HEK293 (cell line): ENCODE measurements at regions not wholly inside any gene's neighbourhood (a gene's known extent, or its start where the extent isn't known, plus 50 kb on each side); places are given as distances from the start of the nearest gene placed in this dataset.

ENCODE experiments used
- CTCF ChIA-PET: fragments of 350-600 bp; formaldehyde crosslinking; extraction: SDS; loops from one replicate; lab custom pipeline; 2021; ENCODE audit warnings: antibody characterized with exemption; lab: Yijun Ruan, JAX
- POLR2A ChIA-PET: fragments of 300-600 bp; formaldehyde crosslinking; extraction: SDS; loops from one replicate; lab custom pipeline; 2020; ENCODE audit warnings: antibody characterized with exemption, inconsistent platforms; lab: Yijun Ruan, JAX
- H3K27ac ChIP-seq: fragments of 200-500 bp; sonication (Bioruptor generic); 2 replicates; pipeline ENCODE4 v1.5.1; 2014; ENCODE audit warnings: low read depth, low read length, control low read depth, inconsistent platforms; ENCODE audit errors: extremely low read depth
- H3K36me3 ChIP-seq, 2 experiments: fragments of 200-500 bp in 1 of 2; sonication (Bioruptor generic) in 1 of 2; 1 replicate in 1 of 2; 2 replicates in 1 of 2; pipeline ENCODE4 v1.5.1; 2014 to 2017; ENCODE audit warnings: inconsistent platforms in 2 of 2, low read length in 2 of 2; ENCODE audit not compliant: control insufficient read depth in 2 of 2, insufficient read depth in 1 of 2
- H3K4me1 ChIP-seq: fragments of 200-500 bp; sonication (Bioruptor generic); 2 replicates; pipeline ENCODE4 v1.5.1; 2014; ENCODE audit warnings: mild to moderate bottlenecking, low read length, inconsistent platforms; ENCODE audit not compliant: control insufficient read depth, insufficient read depth
- H3K4me3 ChIP-seq: 2 replicates; pipeline ENCODE4 v1.5.1; 2011; ENCODE audit warnings: low read depth, mild to moderate bottlenecking, control low read depth, low read length, moderate library complexity
- H3K9me3 ChIP-seq: fragments of 200-500 bp; sonication (Bioruptor generic); 2 replicates; pipeline ENCODE4 v1.5.1; 2014; ENCODE audit warnings: low read depth, low read length, inconsistent platforms; ENCODE audit not compliant: control insufficient read depth, insufficient read depth
- BCL11B ChIP-seq: fragments of 450-650 bp; formaldehyde crosslinking; IDR thresholded peaks from 2 replicates; pipeline ENCODE4 v1.5.1; 2016; ENCODE audit warnings: low read depth, missing biosample characterization, missing genetic modification characterization
- KLF8 ChIP-seq: fragments of 450-650 bp; formaldehyde crosslinking; IDR thresholded peaks from 2 replicates; pipeline ENCODE4 v1.5.1; 2016; ENCODE audit warnings: missing biosample characterization, missing genetic modification characterization
- PBX3 ChIP-seq: sonication (generic); formaldehyde crosslinking; IDR thresholded peaks from 2 replicates; pipeline ENCODE4 v1.8.1; 2022; ENCODE audit warnings: mild to moderate bottlenecking, moderate library complexity, missing genetic modification reagents
- REST ChIP-seq: fragments of 450-650 bp; formaldehyde crosslinking; IDR thresholded peaks from 2 replicates; pipeline ENCODE4 v1.5.1; 2016; ENCODE audit warnings: missing biosample characterization, missing genetic modification characterization
- SALL2 ChIP-seq: fragments of 450-650 bp; formaldehyde crosslinking; IDR thresholded peaks from 2 replicates; pipeline ENCODE4 v1.5.0; 2017; ENCODE audit warnings: missing biosample characterization, mild to moderate bottlenecking, missing genetic modification characterization, borderline replicate concordance
- SP3 ChIP-seq: fragments of 450-650 bp; formaldehyde crosslinking; IDR thresholded peaks from 2 replicates; pipeline ENCODE4 v1.5.1; 2016; ENCODE audit warnings: missing biosample characterization, missing genetic modification characterization
- ZBTB7A ChIP-seq: fragments of 450-650 bp; formaldehyde crosslinking; IDR thresholded peaks from 2 replicates; pipeline ENCODE4 v1.5.1; 2016; ENCODE audit warnings: low read depth, missing biosample characterization, missing genetic modification characterization
- ZNF112 ChIP-seq: fragments of 450-650 bp; formaldehyde crosslinking; IDR thresholded peaks from 2 replicates; pipeline ENCODE4 v1.5.0; 2017; ENCODE audit warnings: missing biosample characterization, missing genetic modification characterization
- ZNF132 ChIP-seq: fragments of 450-650 bp; formaldehyde crosslinking; IDR thresholded peaks from 2 replicates; pipeline ENCODE4 v1.5.1; 2017; ENCODE audit warnings: missing biosample characterization, missing genetic modification characterization, borderline replicate concordance
- ZNF133 ChIP-seq: fragments of 450-650 bp; formaldehyde crosslinking; IDR thresholded peaks from 2 replicates; pipeline ENCODE4 v1.5.1; 2016; ENCODE audit warnings: missing biosample characterization, missing genetic modification characterization
- ZNF16 ChIP-seq: fragments of 450-650 bp; formaldehyde crosslinking; IDR thresholded peaks from 2 replicates; pipeline ENCODE4 v1.5.1; 2016; ENCODE audit warnings: low read depth, missing biosample characterization, missing genetic modification characterization
- ZNF221 ChIP-seq: fragments of 450-650 bp; formaldehyde crosslinking; IDR thresholded peaks from 2 replicates; pipeline ENCODE4 v1.5.1; 2017; ENCODE audit warnings: missing biosample characterization, missing genetic modification characterization, borderline replicate concordance
- ZNF362 ChIP-seq: fragments of 450-650 bp; formaldehyde crosslinking; IDR thresholded peaks from 2 replicates; pipeline ENCODE4 v1.5.1; 2016; ENCODE audit warnings: missing biosample characterization, missing genetic modification characterization
- ZNF366 ChIP-seq: fragments of 450-650 bp; formaldehyde crosslinking; conservative IDR thresholded peaks from 2 replicates; pipeline ENCODE4 v1.5.1; 2016; ENCODE audit warnings: missing biosample characterization, missing genetic modification characterization
- ZNF398 ChIP-seq: fragments of 450-650 bp; formaldehyde crosslinking; IDR thresholded peaks from 2 replicates; pipeline ENCODE4 v1.5.1; 2017; ENCODE audit warnings: missing biosample characterization, missing genetic modification characterization
- ZNF426 ChIP-seq: fragments of 450-650 bp; formaldehyde crosslinking; IDR thresholded peaks from 2 replicates; pipeline ENCODE4 v1.5.1; 2017; ENCODE audit warnings: missing biosample characterization, missing genetic modification characterization, mild to moderate bottlenecking, inconsistent platforms, moderate library complexity
- ZNF529 ChIP-seq: fragments of 450-650 bp; formaldehyde crosslinking; IDR thresholded peaks from 2 replicates; pipeline ENCODE4 v1.5.1; 2017; ENCODE audit warnings: missing genetic modification characterization, missing biosample characterization; ENCODE audit not compliant: insufficient replicate concordance
- ZNF549 ChIP-seq: fragments of 450-650 bp; IDR thresholded peaks from 2 replicates; pipeline ENCODE4 v1.5.1; 2018; ENCODE audit warnings: missing biosample characterization, missing genetic modification characterization, mild to moderate bottlenecking, inconsistent platforms, moderate library complexity
- ZNF561 ChIP-seq: fragments of 450-650 bp; IDR thresholded peaks from 2 replicates; pipeline ENCODE4 v1.5.1; 2018; ENCODE audit warnings: missing biosample characterization, missing genetic modification characterization, borderline replicate concordance
- ZNF600 ChIP-seq: fragments of 450-650 bp; formaldehyde crosslinking; IDR thresholded peaks from 2 replicates; pipeline ENCODE4 v1.5.1; 2016; ENCODE audit warnings: missing biosample characterization, missing genetic modification characterization
- ZNF610 ChIP-seq: fragments of 450-650 bp; formaldehyde crosslinking; IDR thresholded peaks from 2 replicates; pipeline ENCODE4 v1.5.1; 2016; ENCODE audit warnings: missing biosample characterization, missing genetic modification characterization, borderline replicate concordance
- ZNF624 ChIP-seq: fragments of 450-650 bp; formaldehyde crosslinking; IDR thresholded peaks from 2 replicates; pipeline ENCODE4 v1.5.1; 2017; ENCODE audit warnings: missing biosample characterization, missing genetic modification characterization
- TF ChIP-seq, protein P1 (sequence below): fragments of 450-650 bp; formaldehyde crosslinking; IDR thresholded peaks from 2 replicates; pipeline ENCODE4 v1.5.1; 2016; ENCODE audit warnings: missing biosample characterization, missing genetic modification characterization
- TF ChIP-seq, protein P2 (sequence below): fragments of 450-650 bp; IDR thresholded peaks from 2 replicates; pipeline ENCODE4 v1.5.1; 2018; ENCODE audit warnings: missing biosample characterization, missing genetic modification characterization

GRCh38 chrX:96004386-96004785 lies 680.3 kb upstream of the DIAPH2 start (continued):
- TF ChIP-seq REST (tag by site-specific recombination) (no peak), BCL11B (tag by site-specific recombination) (no peak), SP3 (no peak), ZNF549 (tag by site-specific recombination) (no peak), ZNF132 (tag by site-specific recombination) (no peak), KLF8 (tag by site-specific recombination) (no peak), ZNF426 (no peak), ZNF221 (no peak), SALL2 (no peak), ZNF624 (tag by site-specific recombination) (no peak), ZNF16 (tag by site-specific recombination) (no peak)

DNA sequence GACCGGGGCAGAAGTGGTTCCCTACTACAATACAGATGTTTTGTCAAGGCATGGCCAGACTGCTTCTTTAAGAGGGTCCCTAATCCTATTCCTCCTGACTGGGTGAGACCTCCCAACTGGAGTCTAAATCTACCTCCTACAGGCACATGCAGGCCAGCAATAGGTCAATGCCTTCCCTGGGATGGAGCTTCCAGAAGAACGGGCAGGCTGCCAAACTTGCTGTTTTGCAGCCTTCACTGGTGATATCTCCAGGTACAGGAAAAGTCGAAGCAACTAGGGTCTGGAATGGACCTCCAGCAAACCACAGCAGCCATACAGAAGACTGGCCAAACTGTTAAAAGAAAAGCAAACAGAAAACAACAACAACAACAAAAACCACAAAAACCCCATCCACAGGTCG lies 678.4 kb upstream of the DIAPH2 start:
- H3K27ac ChIP-seq = no peak overlapping the region
- H3K9me3 ChIP-seq = peaks cover 2% of the 10 kb centered on the region; the same call in 1 of the 2 replicates
- ChIA-PET POLR2A (no interaction called here), CTCF (no interaction called here)
- H3K4me3 ChIP-seq = no peak overlapping the region
- TF ChIP-seq ZNF112 (tag by site-specific recombination) (no peak), ZNF610 (tag by site-specific recombination) (no peak), ZBTB7A (tag by site-specific recombination) (no peak), ZNF398 (tag by site-specific recombination) (no peak), ZNF133 (tag by site-specific recombination) (no peak), ZNF366 (tag by site-specific recombination) (no peak), ZNF362 (tag by site-specific recombination) (no peak), ZNF529 (tag by site-specific recombination) (no peak), PBX3 (CRISPR knock-in tag) (no peak), ZNF600 (tag by site-specific recombination) (no peak), ZNF561 (tag by site-specific recombination) (no peak)
- TF ChIP-seq, protein P1, sequence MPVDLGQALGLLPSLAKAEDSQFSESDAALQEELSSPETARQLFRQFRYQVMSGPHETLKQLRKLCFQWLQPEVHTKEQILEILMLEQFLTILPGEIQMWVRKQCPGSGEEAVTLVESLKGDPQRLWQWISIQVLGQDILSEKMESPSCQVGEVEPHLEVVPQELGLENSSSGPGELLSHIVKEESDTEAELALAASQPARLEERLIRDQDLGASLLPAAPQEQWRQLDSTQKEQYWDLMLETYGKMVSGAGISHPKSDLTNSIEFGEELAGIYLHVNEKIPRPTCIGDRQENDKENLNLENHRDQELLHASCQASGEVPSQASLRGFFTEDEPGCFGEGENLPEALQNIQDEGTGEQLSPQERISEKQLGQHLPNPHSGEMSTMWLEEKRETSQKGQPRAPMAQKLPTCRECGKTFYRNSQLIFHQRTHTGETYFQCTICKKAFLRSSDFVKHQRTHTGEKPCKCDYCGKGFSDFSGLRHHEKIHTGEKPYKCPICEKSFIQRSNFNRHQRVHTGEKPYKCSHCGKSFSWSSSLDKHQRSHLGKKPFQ (tag by site-specific recombination) = no peak
- TF ChIP-seq, protein P2, sequence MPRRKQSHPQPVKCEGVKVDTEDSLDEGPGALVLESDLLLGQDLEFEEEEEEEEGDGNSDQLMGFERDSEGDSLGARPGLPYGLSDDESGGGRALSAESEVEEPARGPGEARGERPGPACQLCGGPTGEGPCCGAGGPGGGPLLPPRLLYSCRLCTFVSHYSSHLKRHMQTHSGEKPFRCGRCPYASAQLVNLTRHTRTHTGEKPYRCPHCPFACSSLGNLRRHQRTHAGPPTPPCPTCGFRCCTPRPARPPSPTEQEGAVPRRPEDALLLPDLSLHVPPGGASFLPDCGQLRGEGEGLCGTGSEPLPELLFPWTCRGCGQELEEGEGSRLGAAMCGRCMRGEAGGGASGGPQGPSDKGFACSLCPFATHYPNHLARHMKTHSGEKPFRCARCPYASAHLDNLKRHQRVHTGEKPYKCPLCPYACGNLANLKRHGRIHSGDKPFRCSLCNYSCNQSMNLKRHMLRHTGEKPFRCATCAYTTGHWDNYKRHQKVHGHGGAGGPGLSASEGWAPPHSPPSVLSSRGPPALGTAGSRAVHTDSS (tag by site-specific recombination) = no peak
- H3K4me1 ChIP-seq = no peaks in the 10 kb centered on the region
- no peaks in the 10 kb centered on the region for H3K36me3 ChIP-seq
